ENCODE measurements at regions not wholly inside any gene's neighbourhood (a gene's known extent, or its start where the extent isn't known, plus 50 kb on each side); places are given as distances from the start of the nearest gene placed in this dataset.

DNA sequence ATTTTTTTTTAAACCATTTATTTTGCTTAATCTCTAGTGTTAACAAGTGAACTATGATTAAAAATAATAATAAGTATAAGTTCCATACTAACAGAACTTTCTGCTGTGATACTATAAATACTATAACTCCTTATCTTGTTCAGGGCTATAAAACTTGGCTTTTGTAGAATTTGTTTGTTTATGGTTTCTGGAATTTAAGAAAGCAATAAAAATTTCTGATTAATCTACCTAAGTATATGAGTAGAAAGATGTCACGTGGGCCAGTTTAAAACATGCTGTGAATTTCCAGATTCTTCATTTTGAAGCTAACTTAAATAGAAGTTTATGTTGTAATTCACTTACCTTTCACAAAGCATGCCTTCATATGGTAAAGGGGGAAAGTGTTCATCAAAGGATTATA is 1236.3 kb upstream of the ACVR2A start:
- DNase-seq (ENCODE audit: low read depth, low spot score): no peak
- Histone ChIP-seq H3K4me3 (ENCODE audit: low read depth in 2 of 2, low read length in 2 of 2) (no peak overlapping the region), H3K36me3 (ENCODE audit: control insufficient read depth, insufficient read depth, low read length) (no peaks in the 10 kb centered on the region), H3K9me3 (ENCODE audit: control insufficient read depth, insufficient read depth, low read depth, low read length) (no peaks in the 10 kb centered on the region), H3K27me3 (ENCODE audit: control insufficient read depth, insufficient read depth, low read length) (no peaks in the 10 kb centered on the region), H3K4me1 (ENCODE audit: control insufficient read depth, insufficient read depth, low read length) (no peaks in the 10 kb centered on the region), H3K27ac (ENCODE audit: low read length) (no peak overlapping the region)
- ChIA-PET POLR2A (no interaction called here), CTCF (no interaction called here)
- no peak for TF ChIP-seq TCF7L2 (IDR thresholded peaks at IDR 0.05; ENCODE audit: low read depth, low read length)
- no peak for TF ChIP-seq POLR2AphosphoS5 (IDR thresholded peaks at IDR 0.05; ENCODE audit: low read depth, low read length)
- TF ChIP-seq, protein P1, sequence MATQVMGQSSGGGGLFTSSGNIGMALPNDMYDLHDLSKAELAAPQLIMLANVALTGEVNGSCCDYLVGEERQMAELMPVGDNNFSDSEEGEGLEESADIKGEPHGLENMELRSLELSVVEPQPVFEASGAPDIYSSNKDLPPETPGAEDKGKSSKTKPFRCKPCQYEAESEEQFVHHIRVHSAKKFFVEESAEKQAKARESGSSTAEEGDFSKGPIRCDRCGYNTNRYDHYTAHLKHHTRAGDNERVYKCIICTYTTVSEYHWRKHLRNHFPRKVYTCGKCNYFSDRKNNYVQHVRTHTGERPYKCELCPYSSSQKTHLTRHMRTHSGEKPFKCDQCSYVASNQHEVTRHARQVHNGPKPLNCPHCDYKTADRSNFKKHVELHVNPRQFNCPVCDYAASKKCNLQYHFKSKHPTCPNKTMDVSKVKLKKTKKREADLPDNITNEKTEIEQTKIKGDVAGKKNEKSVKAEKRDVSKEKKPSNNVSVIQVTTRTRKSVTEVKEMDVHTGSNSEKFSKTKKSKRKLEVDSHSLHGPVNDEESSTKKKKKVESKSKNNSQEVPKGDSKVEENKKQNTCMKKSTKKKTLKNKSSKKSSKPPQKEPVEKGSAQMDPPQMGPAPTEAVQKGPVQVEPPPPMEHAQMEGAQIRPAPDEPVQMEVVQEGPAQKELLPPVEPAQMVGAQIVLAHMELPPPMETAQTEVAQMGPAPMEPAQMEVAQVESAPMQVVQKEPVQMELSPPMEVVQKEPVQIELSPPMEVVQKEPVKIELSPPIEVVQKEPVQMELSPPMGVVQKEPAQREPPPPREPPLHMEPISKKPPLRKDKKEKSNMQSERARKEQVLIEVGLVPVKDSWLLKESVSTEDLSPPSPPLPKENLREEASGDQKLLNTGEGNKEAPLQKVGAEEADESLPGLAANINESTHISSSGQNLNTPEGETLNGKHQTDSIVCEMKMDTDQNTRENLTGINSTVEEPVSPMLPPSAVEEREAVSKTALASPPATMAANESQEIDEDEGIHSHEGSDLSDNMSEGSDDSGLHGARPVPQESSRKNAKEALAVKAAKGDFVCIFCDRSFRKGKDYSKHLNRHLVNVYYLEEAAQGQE (IDR thresholded peaks at IDR 0.05; ENCODE audit: insufficient read depth in 1 of 2, low read depth in 2 of 2, low read length in 1 of 2): no peak
- TF ChIP-seq, protein P2, sequence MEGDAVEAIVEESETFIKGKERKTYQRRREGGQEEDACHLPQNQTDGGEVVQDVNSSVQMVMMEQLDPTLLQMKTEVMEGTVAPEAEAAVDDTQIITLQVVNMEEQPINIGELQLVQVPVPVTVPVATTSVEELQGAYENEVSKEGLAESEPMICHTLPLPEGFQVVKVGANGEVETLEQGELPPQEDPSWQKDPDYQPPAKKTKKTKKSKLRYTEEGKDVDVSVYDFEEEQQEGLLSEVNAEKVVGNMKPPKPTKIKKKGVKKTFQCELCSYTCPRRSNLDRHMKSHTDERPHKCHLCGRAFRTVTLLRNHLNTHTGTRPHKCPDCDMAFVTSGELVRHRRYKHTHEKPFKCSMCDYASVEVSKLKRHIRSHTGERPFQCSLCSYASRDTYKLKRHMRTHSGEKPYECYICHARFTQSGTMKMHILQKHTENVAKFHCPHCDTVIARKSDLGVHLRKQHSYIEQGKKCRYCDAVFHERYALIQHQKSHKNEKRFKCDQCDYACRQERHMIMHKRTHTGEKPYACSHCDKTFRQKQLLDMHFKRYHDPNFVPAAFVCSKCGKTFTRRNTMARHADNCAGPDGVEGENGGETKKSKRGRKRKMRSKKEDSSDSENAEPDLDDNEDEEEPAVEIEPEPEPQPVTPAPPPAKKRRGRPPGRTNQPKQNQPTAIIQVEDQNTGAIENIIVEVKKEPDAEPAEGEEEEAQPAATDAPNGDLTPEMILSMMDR (IDR thresholded peaks at IDR 0.05): no peak
- no peak for TF ChIP-seq SIN3A (IDR thresholded peaks at IDR 0.05; ENCODE audit: borderline replicate concordance, insufficient read depth, low read depth, low read length)
- in situ Hi-C loops (cut with HindIII; ENCODE audit: low pct_unique_long_range_greater_than_20kb, low sequenced_read_pairs): no loop called here
- BruUV-seq (replicated peaks): no TSS peak
- no peak for ATAC-seq
- intact Hi-C loops (cut with micrococcal nuclease; ENCODE audit: unreplicated experiment): no loop called here

DNA sequence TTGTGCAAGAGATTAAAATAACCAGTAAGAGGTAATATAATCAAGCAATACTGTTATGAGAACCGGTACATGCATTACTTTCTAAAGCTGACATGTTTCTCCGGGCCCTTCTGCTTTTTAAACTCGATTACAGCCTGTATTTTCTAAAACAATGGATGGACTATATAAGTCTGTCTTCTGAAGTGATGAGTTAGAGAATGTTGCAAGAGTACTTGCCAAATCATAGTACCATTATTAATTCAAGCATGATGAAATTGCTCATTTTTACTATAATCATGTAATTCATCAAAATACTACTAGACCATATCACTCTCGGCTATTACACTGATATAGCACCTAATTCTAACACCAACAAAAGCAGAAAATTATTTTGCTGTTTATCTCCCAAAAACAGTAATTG is 1240.3 kb upstream of the ACVR2A start:
- no peak for DNase-seq (ENCODE audit: low read depth, low spot score)
- in situ Hi-C loops (cut with HindIII; ENCODE audit: low pct_unique_long_range_greater_than_20kb, low sequenced_read_pairs): no loop called here
- Histone ChIP-seq H3K4me1 (ENCODE audit: control insufficient read depth, insufficient read depth, low read length) (no peaks in the 10 kb centered on the region), H3K27me3 (ENCODE audit: control insufficient read depth, insufficient read depth, low read length) (no peaks in the 10 kb centered on the region), H3K27ac (ENCODE audit: low read length) (no peak overlapping the region), H3K9me3 (ENCODE audit: control insufficient read depth, insufficient read depth, low read depth, low read length) (no peaks in the 10 kb centered on the region), H3K36me3 (ENCODE audit: control insufficient read depth, insufficient read depth, low read length) (no peaks in the 10 kb centered on the region), H3K4me3 (ENCODE audit: low read depth in 2 of 2, low read length in 2 of 2) (no peak overlapping the region)
- intact Hi-C loops (cut with micrococcal nuclease; ENCODE audit: unreplicated experiment): no loop called here
- ChIA-PET CTCF (no interaction called here), POLR2A (no interaction called here)
- TF ChIP-seq, protein P2 (IDR thresholded peaks at IDR 0.05): no peak
- TF ChIP-seq, protein P1 (IDR thresholded peaks at IDR 0.05; ENCODE audit: insufficient read depth in 1 of 2, low read depth in 2 of 2, low read length in 1 of 2): no peak
- TF ChIP-seq SIN3A (IDR thresholded peaks at IDR 0.05; ENCODE audit: borderline replicate concordance, insufficient read depth, low read depth, low read length) (no peak), POLR2AphosphoS5 (IDR thresholded peaks at IDR 0.05; ENCODE audit: low read depth, low read length) (no peak), TCF7L2 (IDR thresholded peaks at IDR 0.05; ENCODE audit: low read depth, low read length) (no peak)
- no TSS peak for BruUV-seq (replicated peaks)
- ATAC-seq: no peak
